NCI-H524 treated with DMSO at 0.1 percent for 48 hours (cell line): ENCODE measurements at regions not wholly inside any gene's neighbourhood (a gene's known extent, or its start where the extent isn't known, plus 50 kb on each side); places are given as distances from the start of the nearest gene placed in this dataset.

Experiments used
- DNase-seq: peaks from one replicate; lab custom pipeline; 2025; lab: John Stamatoyannopoulos, UW

DNA sequence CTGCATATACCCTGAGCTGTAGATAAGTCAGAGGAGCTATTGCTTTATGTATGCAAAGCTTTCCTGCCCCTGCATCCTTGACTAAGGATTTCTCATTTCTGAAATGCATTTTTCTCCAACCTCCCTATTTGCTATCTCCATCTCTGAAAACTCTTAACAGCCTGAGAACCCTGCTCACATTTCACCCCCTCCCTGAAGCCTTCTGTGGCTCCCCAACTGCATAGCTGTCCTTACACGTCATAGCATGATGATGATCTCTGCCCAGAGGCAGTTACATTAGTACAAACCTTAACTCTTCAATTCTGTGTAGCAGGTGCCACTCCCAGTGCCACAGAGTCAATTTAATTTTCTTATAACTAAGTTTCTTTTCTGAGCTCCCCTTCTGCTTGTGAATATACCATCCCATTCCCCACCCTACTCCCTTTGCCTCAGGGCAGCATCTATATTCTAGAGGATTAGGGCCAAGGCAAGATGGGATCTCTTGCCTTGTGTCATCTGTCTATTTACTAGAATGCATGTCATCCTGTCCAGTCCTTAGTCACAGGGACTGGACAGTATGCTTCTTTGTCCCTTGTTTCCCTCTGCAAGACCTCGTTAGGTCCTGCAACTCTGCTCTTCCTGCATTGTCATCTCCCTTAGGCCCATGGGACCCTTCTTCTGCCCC, 149.7 kb upstream of the SPRY4 start:
- DNase-seq, result no peak

DNA sequence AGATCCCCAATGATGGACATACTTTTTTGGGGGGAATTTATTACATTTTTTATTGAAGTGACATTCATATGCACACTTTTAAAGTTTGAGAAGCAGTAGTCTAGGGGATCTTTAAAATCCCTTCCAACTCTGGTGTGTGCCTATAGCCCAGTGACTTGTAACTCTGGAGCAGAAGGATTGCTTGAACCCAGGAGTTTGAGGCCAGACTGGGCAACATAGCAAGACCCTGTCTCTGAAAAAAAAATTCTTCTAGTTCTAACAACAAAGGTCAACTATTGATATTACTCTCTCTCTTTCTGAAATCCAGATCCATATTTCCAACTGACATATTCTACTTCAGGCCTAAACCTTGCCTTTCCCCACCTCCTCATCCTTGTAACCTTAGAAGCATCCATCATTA, 148.2 kb upstream of the SPRY4 start:
- no peak for DNase-seq

DNA sequence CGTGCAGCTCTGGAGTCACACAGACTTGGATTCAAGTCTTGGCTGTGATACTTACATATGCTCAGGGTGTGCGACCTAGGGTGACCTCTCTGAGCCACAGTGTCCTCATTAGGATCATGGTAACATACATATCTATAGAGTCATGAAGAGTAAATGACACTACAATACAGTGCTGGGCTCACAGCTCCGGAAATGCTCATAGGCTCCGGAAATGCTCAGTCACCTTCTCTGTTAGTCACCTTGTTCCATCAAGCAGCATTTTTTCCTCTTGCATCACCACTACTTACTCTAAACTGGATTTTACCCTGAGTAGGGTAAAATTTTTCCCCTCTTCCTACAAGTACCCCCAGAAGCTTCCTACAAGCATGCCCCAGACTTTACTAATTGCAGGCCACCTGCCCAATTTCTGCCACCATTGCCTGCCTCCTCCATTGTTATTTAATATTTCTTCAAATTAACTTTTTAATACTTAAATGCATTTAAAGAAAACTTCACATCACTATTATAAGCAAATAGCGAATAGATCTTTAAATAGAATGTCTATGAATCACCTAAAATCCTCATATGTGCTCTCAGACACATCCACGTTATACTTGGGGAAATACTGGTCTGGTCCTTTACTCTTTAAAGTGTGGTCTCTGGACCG, 147.6 kb upstream of the SPRY4 start:
- DNase-seq, result no peak

DNA sequence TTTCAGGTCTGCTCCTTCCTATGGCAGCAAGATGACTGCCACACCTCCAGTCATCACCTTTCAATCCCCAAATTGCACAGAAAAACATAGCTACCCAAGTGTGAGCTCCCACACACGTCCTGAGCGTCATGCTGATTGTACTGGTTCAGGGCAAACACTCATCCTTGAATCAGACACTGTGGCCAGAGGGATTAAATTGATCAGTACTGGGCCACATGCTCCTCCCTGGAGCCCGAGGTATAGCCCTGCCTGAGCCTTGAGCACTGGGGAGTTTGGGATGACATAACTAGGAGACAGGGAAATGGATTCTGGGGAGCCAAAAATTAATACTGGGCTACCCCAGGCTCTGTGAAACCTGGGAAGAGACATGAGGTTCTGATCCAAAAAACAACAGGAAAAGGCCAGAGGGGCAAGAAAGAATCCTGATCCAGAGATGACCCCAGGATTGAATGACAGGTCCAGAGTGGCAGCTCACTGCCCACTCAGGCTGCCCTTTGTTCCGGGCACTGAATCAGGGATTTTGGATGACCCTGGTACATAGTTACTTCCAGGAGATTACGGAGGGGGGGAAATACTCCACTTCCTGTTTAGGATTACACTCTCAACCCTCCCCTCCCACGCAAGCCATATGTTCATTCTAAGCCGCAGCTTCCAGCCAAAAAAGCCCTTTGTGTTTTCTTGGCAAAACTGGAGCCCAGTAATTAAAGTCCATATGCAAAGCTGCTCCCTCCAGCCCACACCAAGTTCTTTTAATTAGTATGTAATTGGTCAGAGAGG, 141.6 kb upstream of the SPRY4 start:
- DNase-seq, result peak; percentile 77

DNA sequence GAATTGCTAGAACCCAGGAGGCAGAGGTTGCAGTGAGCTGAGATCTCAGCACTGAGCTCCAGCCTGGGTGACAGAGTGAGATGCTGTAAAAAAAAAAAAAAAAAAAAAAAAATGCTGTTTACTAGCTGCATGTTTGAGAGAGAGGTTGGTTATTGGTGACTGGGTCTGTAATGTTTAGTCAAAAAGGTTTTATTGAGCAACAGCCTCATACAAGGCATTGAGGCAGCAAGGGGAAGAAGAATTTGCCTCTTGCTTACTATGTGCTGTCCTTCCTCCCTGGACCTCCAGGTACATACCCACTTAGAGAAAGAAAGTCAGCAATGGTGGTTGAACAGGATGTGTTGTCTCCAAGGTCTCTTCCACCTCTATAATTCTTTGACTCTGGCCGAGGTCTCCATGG, 140.7 kb upstream of the SPRY4 start:
- no peak for DNase-seq

DNA sequence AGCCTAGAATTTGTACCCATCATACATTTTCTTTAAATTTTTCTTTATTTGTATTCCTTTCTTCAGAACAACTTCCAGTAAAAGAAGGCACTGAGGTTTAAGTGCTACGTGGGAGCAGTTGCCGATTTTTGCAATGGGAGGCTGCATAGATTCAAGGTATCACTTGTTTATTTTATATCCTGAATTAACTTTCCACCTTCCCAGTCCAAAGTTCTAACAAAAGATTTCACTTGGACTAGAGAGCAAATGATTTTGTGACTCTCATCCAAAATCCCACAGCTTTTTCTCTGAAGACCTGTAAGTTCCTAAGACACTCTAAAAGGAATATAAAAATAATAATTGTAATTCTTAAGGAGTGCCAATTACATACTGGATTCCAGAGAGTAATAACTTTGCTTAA, 139.1 kb upstream of the SPRY4 start:
- no peak for DNase-seq

DNA sequence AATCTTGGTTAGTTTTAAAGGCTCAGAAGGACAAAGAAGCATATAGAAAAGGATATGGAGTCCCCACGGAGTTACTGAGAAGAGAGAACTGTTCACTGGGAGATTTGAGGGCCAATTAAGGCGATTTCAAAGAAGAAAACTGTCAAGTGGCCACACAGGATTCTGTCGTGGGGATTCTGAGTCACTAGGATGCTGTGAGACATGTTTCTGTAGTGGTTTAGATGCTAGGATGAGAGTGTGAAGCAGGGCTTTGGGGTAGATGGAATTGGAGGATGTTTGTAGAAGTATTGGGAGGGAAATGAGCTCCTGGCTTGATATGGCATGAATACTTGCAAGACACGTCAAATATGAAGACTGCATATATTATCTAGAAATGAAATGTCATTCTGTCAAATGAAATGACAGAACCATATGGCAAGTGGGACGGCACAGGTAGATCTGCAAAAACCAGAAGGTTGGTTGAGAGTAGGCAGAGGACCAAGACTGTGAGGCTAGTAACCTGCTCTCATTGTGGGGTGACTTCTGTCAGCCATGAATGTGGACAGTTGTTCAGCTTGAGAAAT, 136.3 kb upstream of the SPRY4 start:
- no peak for DNase-seq

DNA sequence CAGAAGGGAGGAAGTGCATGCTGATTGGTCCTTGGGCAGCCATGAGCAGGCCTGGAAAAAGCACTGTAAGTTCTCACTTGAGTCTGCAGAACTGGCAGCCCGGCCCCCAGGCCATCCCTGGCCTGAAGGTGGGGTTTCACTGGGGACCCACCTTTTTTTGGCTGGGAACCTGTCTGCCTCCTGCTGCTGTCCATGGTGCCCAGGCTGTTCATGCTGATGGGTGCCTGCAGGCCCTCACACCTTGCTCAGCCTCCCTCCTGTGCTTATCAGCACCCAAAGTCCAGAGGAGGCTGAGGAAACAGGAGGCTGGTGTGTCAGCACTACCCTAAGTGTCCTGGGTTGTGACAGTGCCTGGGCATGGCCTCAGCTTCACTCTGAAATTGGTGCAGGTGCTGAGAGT, 134.4 kb upstream of the SPRY4 start:
- no peak for DNase-seq

DNA sequence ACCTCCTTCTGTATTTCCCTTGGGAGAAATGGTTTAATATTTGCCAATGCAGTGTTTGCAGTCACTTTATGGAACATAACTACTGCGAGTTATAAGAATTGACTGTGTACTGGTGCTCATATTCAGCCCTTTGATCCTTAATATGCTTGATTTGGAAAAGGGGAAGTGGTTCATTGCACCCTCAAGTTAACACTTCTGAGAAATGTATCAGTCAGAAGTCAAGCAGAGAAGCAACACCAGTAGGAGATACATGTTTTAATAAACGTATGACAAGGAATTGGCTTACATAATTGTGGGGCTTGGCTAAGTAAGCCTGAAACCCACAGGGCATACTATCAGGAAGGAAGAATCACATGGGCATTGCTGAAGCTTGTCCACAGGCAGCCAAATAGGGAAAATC, 131.0 kb upstream of the SPRY4 start:
- no peak for DNase-seq

DNA sequence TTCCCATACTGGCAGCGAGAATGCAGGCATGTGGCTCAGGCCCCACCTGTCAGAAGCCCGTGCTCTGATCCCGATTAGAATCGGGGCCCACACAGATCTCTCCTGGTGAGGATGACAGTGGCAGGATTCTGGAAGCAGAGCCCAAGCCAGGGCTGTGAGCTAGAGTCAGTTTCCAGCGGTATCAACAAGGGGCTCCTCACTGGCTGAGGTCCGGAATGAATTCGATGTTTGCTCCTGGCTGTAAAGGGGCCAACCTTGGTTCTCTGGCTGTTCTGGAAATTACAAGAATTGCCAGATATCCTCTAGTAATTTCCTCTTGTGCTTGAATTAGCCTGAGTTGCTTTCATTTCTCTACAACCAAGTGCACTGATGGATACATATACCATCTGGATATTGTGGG, 129.1 kb upstream of the SPRY4 start:
- DNase-seq, result no peak

DNA sequence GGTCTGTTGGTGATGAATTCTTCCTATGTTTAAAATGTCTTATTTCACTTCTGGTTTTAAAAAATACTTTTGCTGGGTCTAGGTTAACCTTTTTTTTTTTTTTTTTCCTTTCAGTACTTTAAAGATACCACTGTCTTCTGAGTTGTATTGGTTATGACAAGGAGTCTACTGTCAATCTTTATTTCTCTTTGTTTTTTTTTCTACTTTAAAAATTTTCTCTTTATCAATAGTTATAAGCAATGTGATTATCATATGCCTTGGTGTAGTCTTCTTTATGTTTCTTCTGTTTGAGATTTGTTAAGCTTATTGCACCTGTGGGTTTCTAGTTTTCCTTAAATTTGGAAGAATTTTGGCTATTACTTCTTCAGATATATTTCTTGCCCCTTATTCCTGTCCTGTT, 125.6 kb upstream of the SPRY4 start:
- DNase-seq, result no peak

DNA sequence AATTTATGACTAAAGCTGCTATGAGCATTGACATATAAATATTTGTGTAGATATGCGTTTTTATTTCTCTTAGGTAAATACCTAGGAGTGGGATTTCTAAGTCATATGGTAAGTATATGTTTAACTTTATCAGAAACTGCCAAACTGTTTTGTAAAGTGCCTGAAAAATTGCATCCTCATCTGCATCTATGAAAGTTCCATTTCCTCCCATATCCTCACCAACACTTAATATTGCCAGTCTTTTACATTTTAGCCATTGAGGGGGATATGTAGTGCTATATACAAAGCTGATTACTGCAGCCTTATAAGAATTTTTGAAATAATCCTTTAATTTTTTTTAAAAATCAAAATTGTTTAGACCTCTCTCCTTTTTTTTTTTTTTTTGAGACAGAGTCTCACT, 123.1 kb upstream of the SPRY4 start:
- no peak for DNase-seq

DNA sequence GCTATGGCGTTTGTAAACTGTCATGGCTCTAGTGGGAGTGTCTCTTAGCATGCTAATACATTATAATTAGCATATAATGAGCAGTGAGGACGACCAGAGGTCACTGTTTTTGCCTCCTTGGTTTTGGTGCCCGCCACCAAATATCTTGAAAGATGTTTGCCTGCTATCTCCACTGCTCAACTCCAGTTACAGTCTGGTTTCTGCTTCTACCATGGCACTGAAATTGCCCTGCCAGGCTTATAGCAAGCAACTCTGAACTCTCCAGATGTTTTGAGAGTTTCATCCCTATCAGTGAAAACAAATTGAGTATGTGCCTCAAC, 122.1 kb upstream of the SPRY4 start:
- no peak for DNase-seq

DNA sequence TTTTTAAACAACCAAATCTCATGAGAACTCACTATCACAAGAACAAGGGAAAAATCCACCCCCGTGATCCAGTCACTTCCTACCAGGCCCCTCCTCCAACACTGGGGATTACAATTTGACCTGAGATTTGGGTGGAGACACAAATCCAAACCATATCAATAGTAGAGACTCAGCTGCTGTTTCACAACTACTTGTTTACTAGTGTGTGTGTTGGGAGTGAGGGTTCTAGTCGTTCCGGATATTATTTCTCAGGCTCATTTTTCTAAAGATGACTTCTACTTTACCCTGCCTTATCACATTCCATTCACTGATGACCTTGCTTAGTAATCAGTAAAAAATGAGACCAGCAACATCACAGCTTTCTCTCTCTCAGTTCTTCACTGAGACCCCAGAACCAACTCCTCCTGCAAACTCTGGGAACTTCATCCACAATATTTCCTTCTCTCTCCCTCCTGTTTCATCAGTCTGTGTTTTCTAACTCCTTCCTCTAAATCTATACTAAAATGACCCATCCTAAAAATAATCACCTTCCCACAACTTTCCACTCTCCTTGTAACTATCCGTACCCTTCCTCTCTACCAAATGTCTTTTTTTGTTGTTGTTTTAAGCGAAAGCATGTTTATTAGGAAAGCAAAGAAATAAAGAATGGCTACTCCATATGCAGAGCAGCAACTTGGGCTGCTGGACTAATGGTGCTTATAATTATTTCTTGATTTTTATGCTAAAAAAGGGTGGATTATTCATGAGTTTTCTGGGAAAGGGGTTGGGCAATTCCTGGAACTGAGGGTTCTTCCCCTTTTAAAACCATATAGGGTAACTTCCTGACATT, 121.5 kb upstream of the SPRY4 start:
- DNase-seq, result no peak

DNA sequence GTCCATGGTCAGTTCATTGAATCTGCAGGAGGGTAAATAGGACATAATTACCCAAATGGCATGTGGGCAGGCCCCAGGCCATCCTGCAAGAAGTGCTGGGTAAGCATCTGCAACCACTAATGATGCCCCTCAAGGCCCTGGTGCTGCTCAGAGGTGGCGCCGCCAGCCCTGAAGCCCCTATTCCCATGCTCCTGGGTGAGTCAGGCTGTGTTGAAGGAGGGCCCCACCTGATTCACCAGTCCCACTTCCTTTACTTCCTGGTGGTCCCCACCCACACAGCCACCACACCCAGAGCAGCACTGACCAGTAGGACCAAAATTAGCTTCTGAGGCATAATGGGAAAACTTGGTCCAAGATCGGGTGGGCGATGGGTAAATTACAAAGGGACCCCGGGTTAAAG, 120.4 kb upstream of the SPRY4 start:
- DNase-seq, result no peak

DNA sequence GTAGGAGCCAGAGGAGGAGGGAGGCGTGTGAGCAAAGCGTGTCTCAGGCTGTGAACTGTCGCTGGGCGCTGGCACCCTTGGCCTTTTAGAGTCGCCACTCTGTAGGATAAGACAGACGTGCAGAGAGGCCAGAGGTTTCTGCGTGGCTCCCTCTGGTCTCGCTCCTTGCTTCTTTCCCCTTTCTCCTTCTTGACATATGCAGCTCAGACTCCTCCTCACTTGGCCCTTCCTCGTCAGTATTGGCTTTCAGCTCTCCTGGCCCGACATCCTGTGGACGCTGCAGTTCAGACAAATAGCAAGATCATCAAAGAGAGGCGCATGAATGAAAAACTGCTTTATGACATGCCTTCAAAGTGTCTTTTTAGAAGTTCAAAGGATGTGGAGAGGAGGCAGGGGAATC, 116.8 kb upstream of the SPRY4 start:
- no peak for DNase-seq

DNA sequence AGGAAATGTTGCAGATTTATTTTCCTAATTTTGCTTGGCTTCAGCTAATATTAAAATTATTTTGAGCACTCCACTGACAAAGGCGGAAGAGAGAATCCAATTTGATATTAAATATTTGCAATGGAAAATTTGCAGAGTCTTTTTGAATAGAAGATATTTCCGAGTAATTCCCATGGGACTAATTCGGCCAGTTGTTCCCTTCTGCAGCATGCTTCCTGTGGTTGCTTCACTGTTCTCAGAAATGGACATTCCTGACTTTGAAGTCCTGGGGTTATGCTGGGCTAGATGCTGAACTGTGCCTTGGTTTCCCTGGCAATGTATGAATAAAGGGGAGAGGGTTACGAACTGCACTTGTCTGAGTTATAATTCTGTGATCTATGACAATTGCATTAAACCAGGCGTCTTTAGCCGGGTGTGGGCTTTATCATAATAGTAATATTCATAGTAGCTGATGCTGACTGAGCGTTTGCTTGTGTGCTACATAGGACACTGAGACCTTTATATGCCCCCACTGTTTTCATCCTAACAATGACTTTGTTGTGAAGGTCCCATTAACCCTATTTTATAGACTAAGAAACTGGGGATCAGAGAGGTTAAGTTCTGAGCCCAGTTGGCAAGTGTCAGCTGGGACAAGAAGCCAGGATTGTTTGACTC, 114.5 kb upstream of the SPRY4 start:
- no peak for DNase-seq

DNA sequence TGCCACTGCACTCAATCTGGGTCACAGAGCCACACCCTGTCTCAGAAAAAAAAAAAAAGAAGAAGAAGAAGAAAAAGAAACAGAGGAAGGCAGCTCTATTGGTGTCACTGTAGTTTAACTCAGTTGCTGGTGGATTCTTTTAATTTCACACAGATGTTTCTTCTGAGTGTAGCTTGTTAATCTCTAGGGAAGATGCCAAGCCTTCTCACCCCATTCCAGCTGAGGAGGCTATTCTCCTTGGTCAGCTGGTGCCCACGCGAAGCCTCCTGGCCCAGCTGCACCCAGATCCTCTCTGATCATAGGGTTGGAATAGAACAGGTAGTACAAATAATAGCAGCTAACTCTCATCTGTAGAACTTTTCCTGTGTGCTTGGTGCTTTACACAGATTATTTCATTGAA, 113.8 kb upstream of the SPRY4 start:
- no peak for DNase-seq

DNA sequence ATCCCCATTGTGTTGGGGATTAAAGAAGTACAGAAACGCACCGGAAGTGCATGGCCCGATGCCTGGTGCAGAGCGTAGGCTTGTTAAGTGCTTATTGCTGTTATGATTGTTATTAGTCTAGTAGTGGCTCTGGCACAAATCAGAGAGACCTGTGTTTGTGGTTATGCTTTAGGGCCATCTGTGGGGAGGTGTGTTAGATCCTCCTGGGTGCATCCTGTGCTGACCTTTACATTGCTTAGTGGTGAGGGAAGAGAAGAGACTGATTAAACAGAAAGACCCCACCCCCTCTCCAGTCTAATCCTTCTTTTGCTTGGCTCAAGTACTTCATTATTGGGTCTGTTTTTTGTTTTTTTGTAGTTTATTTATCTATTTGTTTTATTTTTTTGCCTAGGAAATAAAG, 112.7 kb upstream of the SPRY4 start:
- DNase-seq, result no peak

DNA sequence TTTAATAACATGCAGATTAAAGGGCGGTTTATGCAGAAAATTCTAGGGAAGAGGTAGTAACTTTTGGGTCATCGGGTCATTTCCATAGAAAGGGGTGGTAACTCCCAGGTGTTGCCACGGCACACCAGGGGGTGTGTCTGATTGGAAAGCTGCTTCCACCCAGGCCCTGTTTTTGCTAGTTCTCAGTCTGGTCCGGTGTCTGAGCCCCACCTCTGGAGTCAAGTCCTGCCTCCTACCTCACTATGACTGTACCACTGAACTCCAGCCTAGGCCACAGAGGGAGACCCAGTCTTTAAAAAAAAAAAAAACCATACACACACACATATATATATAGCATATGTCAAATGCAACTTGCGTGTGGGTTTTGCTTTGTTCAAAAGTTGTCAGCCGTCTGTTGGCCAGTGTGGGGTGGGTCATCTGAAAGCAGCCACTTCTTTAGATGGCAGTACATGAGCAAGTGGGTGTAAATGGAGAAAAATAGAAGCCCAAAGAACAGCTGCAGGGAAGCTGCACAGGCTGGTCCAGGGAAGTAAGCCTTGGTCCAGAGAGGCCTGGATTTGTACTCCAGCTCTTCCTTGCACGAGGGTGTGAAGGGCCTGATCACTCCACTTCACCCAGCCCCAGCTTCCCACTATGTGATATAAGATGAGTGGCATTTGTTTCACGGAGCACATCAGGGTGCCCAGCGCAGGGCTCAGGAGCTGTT, 110.7 kb upstream of the SPRY4 start:
- no peak for DNase-seq

DNA sequence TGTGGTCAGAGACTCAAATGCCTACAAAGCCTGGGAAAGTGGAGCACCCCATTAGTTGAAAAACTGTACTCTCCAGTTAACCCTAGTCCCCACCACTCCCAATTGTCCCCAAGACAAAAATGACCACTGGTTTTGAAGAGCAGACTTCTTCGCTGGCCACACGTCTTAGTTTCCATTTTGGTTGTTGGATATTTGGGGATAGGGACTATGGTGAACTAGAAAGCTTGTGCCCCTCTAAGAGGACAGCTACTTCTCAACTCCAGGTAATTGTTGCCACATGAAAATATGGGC, 109.4 kb upstream of the SPRY4 start:
- DNase-seq, result no peak
